Lower lobe of right lung (tissue), 2 donors: ENCODE measurements at regions not wholly inside any gene's neighbourhood (a gene's known extent, or its start where the extent isn't known, plus 50 kb on each side); places are given as distances from the start of the nearest gene placed in this dataset.

Experiments used
- ATAC-seq, 2 donors: fragments of 200-7000 bp; cut with Tn5 transposase; one replicate each; pipeline ENCODE4 v1.9.1; 2020 to 2022; ENCODE audit warnings: mild to moderate bottlenecking in 2 of 2, moderate library complexity in 2 of 2
- DNase-seq: peaks from one replicate; pipeline ENCODE4 v3.0.0-alpha.2; 2020
- H3K27ac ChIP-seq: fragments of 200-600 bp; one replicate; pipeline ENCODE4 v1.8.0; 2022
- H3K27me3 ChIP-seq: fragments of 200-600 bp; one replicate; pipeline ENCODE4 v1.8.0; 2022; ENCODE audit warnings: low read depth
- H3K36me3 ChIP-seq: fragments of 200-600 bp; one replicate; pipeline ENCODE4 v1.8.0; 2022; ENCODE audit warnings: mild to moderate bottlenecking
- H3K4me1 ChIP-seq: fragments of 200-600 bp; one replicate; pipeline ENCODE4 v1.8.0; 2022
- H3K4me3 ChIP-seq: fragments of 200-600 bp; one replicate; pipeline ENCODE4 v1.8.0; 2022; ENCODE audit warnings: mild to moderate bottlenecking
- H3K9me3 ChIP-seq: fragments of 200-600 bp; one replicate; pipeline ENCODE4 v1.8.0; 2022
- CTCF ChIP-seq: fragments of 200-600 bp; IDR thresholded peaks from one replicate; pipeline ENCODE4 v1.8.0; 2022; ENCODE audit warnings: antibody characterized with exemption, mild to moderate bottlenecking
- intact Hi-C: fragments of 100-400 bp; cut with DNase I; formaldehyde crosslinking; loops from one replicate; pipeline ENCODE4 v1.11.0; 2022
- donor health status: DM: no; HTN: yes; CAD: no; lungs with severe emphysema.

DNA sequence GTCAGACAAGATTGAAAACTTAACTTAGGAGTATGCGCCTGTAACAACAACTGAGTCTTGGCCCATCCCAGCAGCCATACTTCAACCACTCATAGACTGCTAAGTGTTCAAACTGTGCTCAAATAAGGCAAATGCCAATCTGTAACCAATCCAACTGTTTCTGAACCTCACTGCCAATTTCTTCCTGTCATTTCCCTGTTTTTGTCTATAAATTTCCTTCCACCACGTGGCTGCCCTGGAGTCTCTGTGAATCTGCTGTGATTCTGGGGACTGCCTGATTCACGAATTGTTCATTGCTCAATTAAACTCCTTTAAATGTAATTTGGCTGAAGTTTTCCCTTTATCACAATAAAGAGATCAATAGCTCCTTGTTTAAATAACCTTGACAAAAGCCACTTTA is 50.8 kb upstream of the FREM2 start:
- H3K36me3 ChIP-seq, result no peaks in the 10 kb centered on the region
- ATAC-seq (peak in 1 of 2 donors; percentile 35), DNase-seq (no peak)
- H3K27me3 ChIP-seq, result no peaks in the 10 kb centered on the region
- no peak overlapping the region for H3K27ac ChIP-seq
- no peaks in the 10 kb centered on the region for H3K9me3 ChIP-seq
- H3K4me3 ChIP-seq, result no peak overlapping the region
- no peak for TF ChIP-seq CTCF
- H3K4me1 ChIP-seq, result no peaks in the 10 kb centered on the region
- intact Hi-C loops, result no loop called here

DNA sequence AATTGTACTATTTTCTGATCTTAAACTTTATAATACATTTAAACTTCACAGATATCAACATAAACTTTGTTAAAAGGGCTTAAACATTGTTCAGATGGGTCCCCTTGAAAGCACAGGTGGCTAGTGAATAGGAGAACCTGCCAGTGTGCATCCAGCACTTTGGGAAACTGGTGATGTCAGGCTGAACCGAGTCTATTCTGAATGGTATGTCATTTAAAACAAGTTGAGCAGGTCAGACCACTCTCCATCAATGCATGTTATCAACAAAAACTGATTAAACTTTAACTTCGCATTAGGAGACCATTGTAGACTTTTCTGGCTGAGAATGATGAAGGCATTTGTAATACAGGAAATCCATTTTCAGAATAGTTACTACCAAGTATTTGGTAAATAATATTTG is 50.1 kb upstream of the FREM2 start:
- TF ChIP-seq CTCF, result no peak
- no peak overlapping the region for H3K27ac ChIP-seq
- intact Hi-C loops, result no loop called here
- H3K27me3 ChIP-seq, result no peaks in the 10 kb centered on the region
- no peaks in the 10 kb centered on the region for H3K9me3 ChIP-seq
- H3K4me1 ChIP-seq, result no peaks in the 10 kb centered on the region
- DNase-seq, result no peak
- H3K4me3 ChIP-seq, result no peak overlapping the region
- no peaks in the 10 kb centered on the region for H3K36me3 ChIP-seq
- peak; percentile 51 to 86 for ATAC-seq
